NCI-H460 (cell line): ENCODE measurements at regions not wholly inside any gene's neighbourhood (a gene's known extent, or its start where the extent isn't known, plus 50 kb on each side); places are given as distances from the start of the nearest gene placed in this dataset.

Experiments
- DNase-seq: peaks from one replicate; pipeline ENCODE4 v3.0.0-alpha.2; 2016; ENCODE audit warnings: low read depth; ENCODE audit errors: extremely low read depth

- DNase-seq: no peak
Observed at GRCh38 chr13:22463089-22463488, 717.7 kb upstream of the SGCG start.

- no peak for DNase-seq
Observed at GRCh38 chr13:22468045-22468444, 712.7 kb upstream of the SGCG start.

- no peak for DNase-seq
Observed at GRCh38 chr13:22468824-22469223, 712.0 kb upstream of the SGCG start.

- DNase-seq: no peak
Observed at GRCh38 chr13:22469452-22469851, 711.3 kb upstream of the SGCG start.

GRCh38 chr13:22470075-22470474 is 710.7 kb upstream of the SGCG start:
- no peak for DNase-seq

- DNase-seq: no peak
Observed at GRCh38 chr13:22482496-22483000, 698.2 kb upstream of the SGCG start.

- no peak for DNase-seq
Observed at GRCh38 chr13:22483276-22483675, 697.5 kb upstream of the SGCG start.

- DNase-seq: no peak
Observed at GRCh38 chr13:22486490-22486889, 694.3 kb upstream of the SGCG start.

- no peak for DNase-seq
Observed at GRCh38 chr13:22487932-22488331, 692.8 kb upstream of the SGCG start.

GRCh38 chr13:22489771-22490170 is 691.0 kb upstream of the SGCG start:
- no peak for DNase-seq

- no peak for DNase-seq
Observed at GRCh38 chr13:22495819-22496218, 685.0 kb upstream of the SGCG start.

GRCh38 chr13:22496803-22497508 is 683.8 kb upstream of the SGCG start:
- DNase-seq: no peak

GRCh38 chr13:22497991-22498780 is 682.6 kb upstream of the SGCG start:
- DNase-seq: no peak

- no peak for DNase-seq
Observed at GRCh38 chr13:22499919-22500318, 680.9 kb upstream of the SGCG start.

- DNase-seq: no peak
Observed at GRCh38 chr13:22505489-22505888, 675.3 kb upstream of the SGCG start.

- DNase-seq: no peak
Observed at GRCh38 chr13:22506096-22506691, 674.6 kb upstream of the SGCG start.

- DNase-seq: no peak
Observed at GRCh38 chr13:22517544-22517943, 663.2 kb upstream of the SGCG start.

GRCh38 chr13:22536851-22537250 is 643.9 kb upstream of the SGCG start:
- no peak for DNase-seq

- DNase-seq: no peak
Observed at GRCh38 chr13:22538400-22538799, 642.4 kb upstream of the SGCG start.

- DNase-seq: no peak
Observed at GRCh38 chr13:22549126-22549525, 631.7 kb upstream of the SGCG start.

GRCh38 chr13:22561581-22561980 is 619.2 kb upstream of the SGCG start:
- no peak for DNase-seq

GRCh38 chr13:22562116-22562515 is 618.7 kb upstream of the SGCG start:
- DNase-seq: no peak
